Natural killer cell (primary cell): ENCODE measurements at regions not wholly inside any gene's neighbourhood (a gene's known extent, or its start where the extent isn't known, plus 50 kb on each side); places are given as distances from the start of the nearest gene placed in this dataset.

Experiments used
- ATAC-seq, 3 donors: fragments of 150-1000 bp in 2 of 3; fragments of 200-7000 bp in 1 of 3; cut with Tn5 transposase; 1 replicate in 1 of 3; 2 replicates in 2 of 3; pipeline ENCODE4 v1.10.0; 2021; ENCODE audit warnings: mild to moderate bottlenecking in 2 of 3, moderate library complexity in 2 of 3
- DNase-seq, 2 donors: peaks; one replicate each; pipeline versions ENCODE4 v3.0.0 to v3.0.0-alpha.2; 2013 to 2021; ENCODE audit warnings: mixed read lengths in 1 of 2
- H3K27ac ChIP-seq: one replicate; pipeline ENCODE4 v1.5.1; 2013; ENCODE audit warnings: mild to moderate bottlenecking, low read length
- H3K27me3 ChIP-seq: one replicate; pipeline ENCODE4 v1.6.1; 2013; ENCODE audit warnings: low read length; ENCODE audit not compliant: control insufficient read depth, insufficient read depth
- H3K36me3 ChIP-seq: one replicate; pipeline ENCODE4 v1.6.1; 2013; ENCODE audit warnings: low read length; ENCODE audit not compliant: control insufficient read depth, insufficient read depth
- H3K4me1 ChIP-seq: one replicate; pipeline ENCODE4 v1.6.1; 2013; ENCODE audit warnings: low read length; ENCODE audit not compliant: control insufficient read depth, insufficient read depth
- H3K4me3 ChIP-seq: one replicate; pipeline ENCODE4 v1.5.1; 2013; ENCODE audit warnings: low read length
- H3K9me3 ChIP-seq: one replicate; pipeline ENCODE4 v1.6.1; 2013; ENCODE audit warnings: low read length; ENCODE audit not compliant: control insufficient read depth, insufficient read depth
- H3K27ac Mint-ChIP-seq, 2 donors: one replicate each; pipeline ENCODE4 v1.8.0; 2022; ENCODE audit warnings: mild to moderate bottlenecking in 2 of 2, mixed read lengths in 2 of 2, moderate library complexity in 1 of 2
- H3K27me3 Mint-ChIP-seq, 2 donors: one replicate each; pipeline ENCODE4 v1.8.0; 2022; ENCODE audit warnings: low read depth in 2 of 2, mixed read lengths in 2 of 2
- H3K36me3 Mint-ChIP-seq: one replicate; pipeline ENCODE4 v1.8.0; 2022; ENCODE audit warnings: mixed read lengths
- H3K4me1 Mint-ChIP-seq, 2 donors: one replicate each; pipeline ENCODE4 v1.8.0; 2022; ENCODE audit warnings: mixed read lengths in 2 of 2
- H3K4me3 Mint-ChIP-seq: one replicate; pipeline ENCODE4 v1.8.0; 2022; ENCODE audit warnings: mild to moderate bottlenecking, moderate library complexity, mixed read lengths
- H3K9me3 Mint-ChIP-seq, 2 donors: one replicate each; pipeline ENCODE4 v1.8.0; 2022; ENCODE audit warnings: mixed read lengths in 2 of 2
- CTCF ChIP-seq: fragments of 200-600 bp; IDR thresholded peaks from one replicate; pipeline ENCODE4 v1.8.0; 2022; ENCODE audit warnings: antibody characterized with exemption
- WGBS: methylation state at CpG from one replicate; pipeline ENCODE4 v1.1.7; 2013; ENCODE audit warnings: missing lambda C conversion rate; ENCODE audit not compliant: insufficient coverage; 5-methylcytosine and 5-hydroxymethylcytosine counted together
- intact Hi-C: fragments of 100-400 bp; cut with micrococcal nuclease; formaldehyde crosslinking; loops from one replicate; pipeline ENCODE4 v1.14.2; 2022

- Mint-ChIP-seq H3K27me3 (no peaks in the 10 kb centered on the region), H3K4me1 (no peaks in the 10 kb centered on the region), H3K4me3 (no peak overlapping the region)
Measured at GRCh38 chr11:81010631-81011030, 1569.8 kb upstream of the TENM4 start.

GRCh38 chr11:81007046-81007445 is 1566.2 kb upstream of the TENM4 start:
- TF ChIP-seq CTCF, result no peak
- Mint-ChIP-seq H3K9me3 (peaks cover 2 to 7% of the 10 kb centered on the region in 2 donors), H3K36me3 (no peaks in the 10 kb centered on the region), H3K4me1 (no peaks in the 10 kb centered on the region), H3K4me3 (no peak overlapping the region), H3K27me3 (no peaks in the 10 kb centered on the region), H3K27ac (no peak overlapping the region)
- DNase-seq (no peak), ATAC-seq (no peak)
- H3K4me1 ChIP-seq, result no peaks in the 10 kb centered on the region
- no peaks in the 10 kb centered on the region for H3K27me3 ChIP-seq
- 29% methylated on average over 1 of the region's 2 CpGs for WGBS
- H3K27ac ChIP-seq, result no peak overlapping the region
- no peaks in the 10 kb centered on the region for H3K9me3 ChIP-seq
- no peaks in the 10 kb centered on the region for H3K36me3 ChIP-seq
- intact Hi-C loops, result no loop called here
- no peak overlapping the region for H3K4me3 ChIP-seq

More at GRCh38 chr11:81010631-81011030, 1569.8 kb upstream of the TENM4 start:
- peaks cover 4 to 7% of the 10 kb centered on the region in 2 donors for H3K9me3 Mint-ChIP-seq
- H3K36me3 ChIP-seq, result no peaks in the 10 kb centered on the region
- no peaks in the 10 kb centered on the region for H3K9me3 ChIP-seq
- no peak for DNase-seq
- no peak overlapping the region for H3K27ac Mint-ChIP-seq
- H3K4me3 ChIP-seq, result no peak overlapping the region
- TF ChIP-seq CTCF, result no peak
- H3K4me1 ChIP-seq, result no peaks in the 10 kb centered on the region
- no CpG with 5 or more reads among the region's 3 CpGs for WGBS
- ATAC-seq, result no peak
- no peaks in the 10 kb centered on the region for H3K27me3 ChIP-seq
- no peaks in the 10 kb centered on the region for H3K36me3 Mint-ChIP-seq
- intact Hi-C loops, result no loop called here
- H3K27ac ChIP-seq, result no peak overlapping the region

GRCh38 chr11:81005595-81005994 is 1564.8 kb upstream of the TENM4 start:
- ATAC-seq, result no peak
- TF ChIP-seq CTCF, result no peak
- 100% methylated on average over 1 of the region's 2 CpGs for WGBS
- no peak overlapping the region for H3K27ac ChIP-seq
- Mint-ChIP-seq H3K27ac (no peak overlapping the region), H3K4me3 (no peak overlapping the region), H3K36me3 (no peaks in the 10 kb centered on the region), H3K9me3 (peaks cover 4 to 6% of the 10 kb centered on the region in 2 donors), H3K4me1 (no peaks in the 10 kb centered on the region), H3K27me3 (no peaks in the 10 kb centered on the region)
- no peaks in the 10 kb centered on the region for H3K9me3 ChIP-seq
- H3K27me3 ChIP-seq, result no peaks in the 10 kb centered on the region
- intact Hi-C loops, result no loop called here
- H3K4me1 ChIP-seq, result no peaks in the 10 kb centered on the region
- H3K36me3 ChIP-seq, result no peaks in the 10 kb centered on the region
- no peak overlapping the region for H3K4me3 ChIP-seq
- no peak for DNase-seq

- H3K27ac ChIP-seq, result no peak overlapping the region
- H3K4me3 ChIP-seq, result no peak overlapping the region
- no peak for DNase-seq
- intact Hi-C loops, result no loop called here
- Mint-ChIP-seq H3K4me3 (no peak overlapping the region), H3K4me1 (no peaks in the 10 kb centered on the region), H3K27ac (no peak overlapping the region), H3K9me3 (peaks cover 6% of the 10 kb centered on the region in 2 donors), H3K27me3 (no peaks in the 10 kb centered on the region), H3K36me3 (no peaks in the 10 kb centered on the region)
- no peaks in the 10 kb centered on the region for H3K27me3 ChIP-seq
- H3K4me1 ChIP-seq, result no peaks in the 10 kb centered on the region
- no peak for TF ChIP-seq CTCF
- no peak for ATAC-seq
- no peaks in the 10 kb centered on the region for H3K36me3 ChIP-seq
- 63% methylated on average over 1 of the region's 2 CpGs for WGBS
- no peaks in the 10 kb centered on the region for H3K9me3 ChIP-seq
Measured at GRCh38 chr11:81004576-81004975, 1563.7 kb upstream of the TENM4 start.
